ENCODE measurements at regions not wholly inside any gene's neighbourhood (a gene's known extent, or its start where the extent isn't known, plus 50 kb on each side); places are given as distances from the start of the nearest gene placed in this dataset.
A peak's percentile ranks its signal among the peaks of the same experiment; 100 is the strongest.

- TF ChIP-seq ZBTB38 (CRISPR knock-in tag; IDR thresholded peaks at IDR 0.05): 0 out of 2 replicates have a peak, but pooled peaks have one; percentile 35
- no peak for TF ChIP-seq ZNF121 (CRISPR knock-in tag; IDR thresholded peaks at IDR 0.05)
- no peak for TF ChIP-seq PAWR (CRISPR knock-in tag; IDR thresholded peaks at IDR 0.05; ENCODE audit: borderline replicate concordance)
- TF ChIP-seq RNF2 (conservative IDR thresholded peaks at IDR 0.05; ENCODE audit: low read depth): no peak
- TF ChIP-seq, protein P1, sequence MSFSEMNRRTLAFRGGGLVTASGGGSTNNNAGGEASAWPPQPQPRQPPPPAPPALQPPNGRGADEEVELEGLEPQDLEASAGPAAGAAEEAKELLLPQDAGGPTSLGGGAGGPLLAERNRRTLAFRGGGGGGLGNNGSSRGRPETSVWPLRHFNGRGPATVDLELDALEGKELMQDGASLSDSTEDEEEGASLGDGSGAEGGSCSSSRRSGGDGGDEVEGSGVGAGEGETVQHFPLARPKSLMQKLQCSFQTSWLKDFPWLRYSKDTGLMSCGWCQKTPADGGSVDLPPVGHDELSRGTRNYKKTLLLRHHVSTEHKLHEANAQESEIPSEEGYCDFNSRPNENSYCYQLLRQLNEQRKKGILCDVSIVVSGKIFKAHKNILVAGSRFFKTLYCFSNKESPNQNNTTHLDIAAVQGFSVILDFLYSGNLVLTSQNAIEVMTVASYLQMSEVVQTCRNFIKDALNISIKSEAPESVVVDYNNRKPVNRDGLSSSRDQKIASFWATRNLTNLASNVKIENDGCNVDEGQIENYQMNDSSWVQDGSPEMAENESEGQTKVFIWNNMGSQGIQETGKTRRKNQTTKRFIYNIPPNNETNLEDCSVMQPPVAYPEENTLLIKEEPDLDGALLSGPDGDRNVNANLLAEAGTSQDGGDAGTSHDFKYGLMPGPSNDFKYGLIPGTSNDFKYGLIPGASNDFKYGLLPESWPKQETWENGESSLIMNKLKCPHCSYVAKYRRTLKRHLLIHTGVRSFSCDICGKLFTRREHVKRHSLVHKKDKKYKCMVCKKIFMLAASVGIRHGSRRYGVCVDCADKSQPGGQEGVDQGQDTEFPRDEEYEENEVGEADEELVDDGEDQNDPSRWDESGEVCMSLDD (CRISPR knock-in tag; IDR thresholded peaks at IDR 0.05; ENCODE audit: borderline replicate concordance): no peak
- TF ChIP-seq GMEB2 (CRISPR knock-in tag; IDR thresholded peaks at IDR 0.05; ENCODE audit: low read depth): no peak
- no peak for TF ChIP-seq SAFB2 (CRISPR knock-in tag; IDR thresholded peaks at IDR 0.05; ENCODE audit: borderline replicate concordance, low read depth)
- no peak for TF ChIP-seq MAFF (IDR thresholded peaks at IDR 0.05; ENCODE audit: low read depth, low read length)
- TF ChIP-seq MXD1 (CRISPR knock-in tag; IDR thresholded peaks at IDR 0.05): no peak
- TF ChIP-seq ZNF597 (CRISPR knock-in tag; IDR thresholded peaks at IDR 0.05): no peak
- no peak for TF ChIP-seq ETS1 (CRISPR knock-in tag; IDR thresholded peaks at IDR 0.05)
- no peak for TF ChIP-seq MED13 (CRISPR knock-in tag; IDR thresholded peaks at IDR 0.05)
- no peak for TF ChIP-seq ATF4 (CRISPR knock-in tag; IDR thresholded peaks at IDR 0.05)
- no peak for TF ChIP-seq CBX2 (IDR thresholded peaks at IDR 0.05; ENCODE audit: low read depth, low read length)
- no peak for TF ChIP-seq CBX2 (CRISPR knock-in tag; IDR thresholded peaks at IDR 0.05; ENCODE audit: low read depth)
Measured at GRCh38 chrX:40169193-40170101, 71.7 kb upstream of the BCOR start (continued).

Measured in HepG2 (cell line).